Thymus (tissue), 11 donors: ENCODE measurements at regions not wholly inside any gene's neighbourhood (a gene's known extent, or its start where the extent isn't known, plus 50 kb on each side); places are given as distances from the start of the nearest gene placed in this dataset.

Experiments used
- DNase-seq, 9 donors: peaks; one replicate each; pipeline ENCODE4 v3.0.0-alpha.2; 2013; ENCODE audit warnings: low spot score in 9 of 9, low read depth in 6 of 9, missing footprints in 1 of 9
- H3K27ac ChIP-seq, 2 donors: one replicate each; pipeline ENCODE4 v1.5.1; 2013; ENCODE audit warnings: control low read depth in 1 of 2, low read depth in 1 of 2, low read length in 1 of 2, mild to moderate bottlenecking in 1 of 2, moderate library complexity in 1 of 2
- H3K27me3 ChIP-seq, 2 donors: one replicate each; pipeline ENCODE4 v1.5.1; 2013; ENCODE audit warnings: low read length in 1 of 2; ENCODE audit not compliant: control insufficient read depth in 2 of 2, insufficient read depth in 1 of 2
- H3K36me3 ChIP-seq, 2 donors: one replicate each; pipeline ENCODE4 v1.5.1; 2013; ENCODE audit warnings: low read length in 1 of 2, mild to moderate bottlenecking in 1 of 2, moderate library complexity in 1 of 2; ENCODE audit not compliant: control insufficient read depth in 2 of 2, insufficient read depth in 2 of 2
- H3K4me1 ChIP-seq, 2 donors: one replicate each; pipeline ENCODE4 v1.5.1; 2013; ENCODE audit warnings: low read length in 2 of 2; ENCODE audit not compliant: control insufficient read depth in 2 of 2, insufficient read depth in 2 of 2
- H3K4me3 ChIP-seq, 2 donors: one replicate each; pipeline ENCODE4 v1.5.1; 2013; ENCODE audit warnings: low read length in 2 of 2, control low read depth in 1 of 2, mild to moderate bottlenecking in 1 of 2
- H3K9me3 ChIP-seq, 2 donors: one replicate each; pipeline ENCODE4 v1.5.1; 2013; ENCODE audit warnings: low read length in 1 of 2, mild to moderate bottlenecking in 1 of 2; ENCODE audit not compliant: control insufficient read depth in 2 of 2, insufficient read depth in 1 of 2
- WGBS: extraction: QIAGEN DNeasy Blood & Tissue Kit; methylation state at CpG from one replicate; pipeline ENCODE4 v1.1.7; 2013; 5-methylcytosine and 5-hydroxymethylcytosine counted together
- donor health status: healthy.

DNA sequence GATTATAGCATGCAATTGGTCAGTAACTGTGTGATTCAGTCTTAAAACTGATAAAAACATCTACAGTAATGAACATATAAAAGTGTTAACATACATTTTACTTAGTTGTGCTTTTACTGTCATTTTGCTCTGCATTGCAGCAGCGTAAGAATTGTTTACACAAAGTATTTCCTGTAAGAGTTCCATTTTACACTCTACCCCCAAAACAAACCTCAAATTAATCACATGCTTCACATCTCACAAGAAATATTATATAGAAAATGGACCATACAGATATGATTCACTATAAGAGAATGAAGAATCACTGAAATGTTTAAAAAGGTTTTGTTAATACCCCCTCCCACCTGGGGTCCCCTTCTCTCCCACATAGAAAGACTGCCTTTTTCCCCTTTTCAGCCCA lies 225.9 kb upstream of the LRRN1 start:
- Histone ChIP-seq H3K9me3 (no peaks in the 10 kb centered on the region), H3K4me3 (no peak overlapping the region), H3K36me3 (no peaks in the 10 kb centered on the region), H3K27me3 (no peaks in the 10 kb centered on the region), H3K27ac (no peak overlapping the region), H3K4me1 (no peaks in the 10 kb centered on the region)
- 96% methylated on average over 1 of the region's 1 CpG for WGBS
- no peak for DNase-seq

DNA sequence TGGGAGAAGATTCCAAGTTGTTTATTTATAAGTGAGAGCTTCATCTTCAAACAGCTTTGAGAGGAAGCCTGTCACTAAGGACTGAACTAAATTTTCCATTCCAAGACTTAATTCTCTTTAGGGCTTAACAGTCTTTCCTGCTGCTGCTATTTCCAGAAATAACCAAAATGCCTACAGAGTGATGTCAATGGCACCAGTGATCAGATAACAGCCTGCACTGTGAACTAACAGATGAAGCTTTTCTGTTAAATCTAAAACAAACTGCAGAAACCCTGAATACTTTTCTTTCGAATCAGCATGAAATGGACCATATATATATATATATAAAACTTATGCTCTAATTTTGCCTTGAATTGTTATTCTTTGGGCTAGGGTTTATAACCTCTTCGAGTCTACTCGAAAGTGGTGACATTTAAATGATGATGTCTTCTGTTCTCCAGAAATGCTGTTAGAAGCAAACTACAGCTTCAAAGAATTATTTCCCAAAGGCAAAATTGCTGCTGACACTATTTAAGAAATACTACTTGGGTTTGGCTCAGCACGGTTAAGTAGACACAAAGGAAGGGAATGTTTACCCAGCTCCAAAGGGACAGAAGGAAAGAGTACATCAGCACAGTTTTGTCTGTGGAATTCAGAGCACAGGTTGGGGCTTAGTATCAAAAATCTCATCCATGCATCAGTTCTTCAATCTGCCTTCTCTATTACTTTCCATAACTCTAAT lies 238.5 kb upstream of the LRRN1 start:
- Histone ChIP-seq H3K9me3 (no peaks in the 10 kb centered on the region), H3K36me3 (no peaks in the 10 kb centered on the region), H3K27me3 (no peaks in the 10 kb centered on the region), H3K4me3 (no peak overlapping the region), H3K27ac (no peak overlapping the region), H3K4me1 (no peaks in the 10 kb centered on the region)
- WGBS = 94% methylated on average over 4 of the region's 4 CpGs
- no peak for DNase-seq

- no peaks in the 10 kb centered on the region for H3K9me3 ChIP-seq
- no peaks in the 10 kb centered on the region for H3K36me3 ChIP-seq
- H3K27ac ChIP-seq = no peak overlapping the region
- H3K4me1 ChIP-seq = no peaks in the 10 kb centered on the region
- WGBS = 96% methylated on average over 2 of the region's 2 CpGs
- no peak overlapping the region for H3K4me3 ChIP-seq
- no peaks in the 10 kb centered on the region for H3K27me3 ChIP-seq
- no peak for DNase-seq
Observed at GRCh38 chr3:3559786-3560185, 239.4 kb upstream of the LRRN1 start.

GRCh38 chr3:3556078-3556477 lies 243.2 kb upstream of the LRRN1 start:
- Histone ChIP-seq H3K27me3 (no peaks in the 10 kb centered on the region), H3K36me3 (no peaks in the 10 kb centered on the region), H3K9me3 (no peaks in the 10 kb centered on the region), H3K4me1 (no peaks in the 10 kb centered on the region), H3K27ac (no peak overlapping the region), H3K4me3 (no peak overlapping the region)
- no peak for DNase-seq
- 97% methylated on average over 3 of the region's 3 CpGs for WGBS

GRCh38 chr3:3553236-3553635 lies 246.0 kb upstream of the LRRN1 start:
- Histone ChIP-seq H3K9me3 (no peaks in the 10 kb centered on the region), H3K27me3 (no peaks in the 10 kb centered on the region), H3K36me3 (no peaks in the 10 kb centered on the region), H3K27ac (no peak overlapping the region), H3K4me3 (no peak overlapping the region), H3K4me1 (no peaks in the 10 kb centered on the region)
- DNase-seq = no peak
- WGBS = 97% methylated on average over 6 of the region's 6 CpGs

DNA sequence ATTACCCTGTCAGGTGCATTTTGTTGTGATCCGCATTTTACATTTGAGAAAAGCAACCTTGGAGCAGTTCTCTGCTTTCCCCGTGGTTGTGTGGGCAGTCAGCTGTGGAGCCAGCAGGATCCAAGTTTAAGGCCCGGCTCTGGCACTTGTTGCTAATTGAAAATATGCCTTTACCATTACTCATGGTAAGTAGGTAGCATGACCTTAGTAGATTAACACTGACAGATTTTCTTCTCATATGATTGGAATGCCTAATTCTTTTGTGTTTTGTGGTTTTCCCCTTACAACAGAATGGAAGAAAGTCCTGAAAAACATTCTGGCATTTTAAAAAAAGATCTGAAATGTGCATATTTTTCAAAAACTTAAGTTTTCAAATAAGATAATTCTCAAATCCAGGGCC lies 246.5 kb upstream of the LRRN1 start:
- H3K27me3 ChIP-seq = no peaks in the 10 kb centered on the region
- H3K36me3 ChIP-seq = no peaks in the 10 kb centered on the region
- H3K9me3 ChIP-seq = no peaks in the 10 kb centered on the region
- WGBS = 95% methylated on average over 3 of the region's 3 CpGs
- no peak overlapping the region for H3K4me3 ChIP-seq
- no peaks in the 10 kb centered on the region for H3K4me1 ChIP-seq
- DNase-seq = no peak
- no peak overlapping the region for H3K27ac ChIP-seq

- no peaks in the 10 kb centered on the region for H3K36me3 ChIP-seq
- no peaks in the 10 kb centered on the region for H3K4me1 ChIP-seq
- H3K27ac ChIP-seq = no peak overlapping the region
- no peak overlapping the region for H3K4me3 ChIP-seq
- DNase-seq = no peak
- H3K9me3 ChIP-seq = no peaks in the 10 kb centered on the region
- H3K27me3 ChIP-seq = no peaks in the 10 kb centered on the region
Observed at GRCh38 chr3:3551981-3552380, 247.2 kb upstream of the LRRN1 start.

DNA sequence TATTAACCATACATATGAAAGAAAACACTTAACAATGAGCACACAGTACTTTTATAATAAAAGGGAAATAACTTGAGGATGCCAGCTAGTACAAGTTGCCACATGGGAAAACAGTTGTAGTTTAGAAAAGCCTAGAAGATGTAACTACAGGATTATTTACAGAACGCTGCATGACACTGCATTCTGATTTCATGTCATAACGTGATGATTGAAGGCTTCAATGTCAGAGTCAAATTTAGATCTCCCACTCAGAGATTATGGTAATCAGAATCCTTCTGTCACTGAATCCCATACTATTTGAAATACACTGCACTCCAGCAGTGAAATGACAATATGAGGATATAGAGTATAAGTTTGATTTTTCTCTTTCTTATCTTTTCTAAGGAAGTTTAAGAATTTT lies 253.9 kb upstream of the LRRN1 start:
- no peak overlapping the region for H3K4me3 ChIP-seq
- peaks cover 0 to 2% of the 10 kb centered on the region in 2 donors for H3K9me3 ChIP-seq
- H3K4me1 ChIP-seq = no peaks in the 10 kb centered on the region
- H3K27me3 ChIP-seq = no peaks in the 10 kb centered on the region
- no peaks in the 10 kb centered on the region for H3K36me3 ChIP-seq
- no peak overlapping the region for H3K27ac ChIP-seq
- WGBS = 88% methylated on average over 2 of the region's 2 CpGs
- DNase-seq = no peak

DNA sequence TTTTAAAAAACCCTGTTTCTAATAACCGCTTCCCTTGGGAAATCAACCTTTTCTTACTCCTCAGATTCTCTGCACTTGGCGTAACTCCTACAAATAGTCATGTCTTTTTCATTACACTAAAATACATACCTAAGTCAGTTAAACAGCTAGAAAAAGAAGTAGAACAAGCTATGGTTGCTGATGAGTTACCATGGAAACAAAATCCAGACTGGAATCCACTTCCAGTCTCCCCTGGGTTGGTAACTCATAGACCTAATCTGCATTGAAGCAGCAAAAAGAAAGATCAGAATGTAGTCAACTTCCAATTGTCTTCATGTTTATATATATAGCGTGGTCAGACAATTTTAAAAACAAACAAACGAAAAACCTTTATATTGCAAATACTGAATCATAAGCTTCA lies 260.8 kb upstream of the LRRN1 start:
- no peak overlapping the region for H3K4me3 ChIP-seq
- no peaks in the 10 kb centered on the region for H3K36me3 ChIP-seq
- DNase-seq = no peak
- no peaks in the 10 kb centered on the region for H3K4me1 ChIP-seq
- H3K27ac ChIP-seq = no peak overlapping the region
- no peaks in the 10 kb centered on the region for H3K27me3 ChIP-seq
- H3K9me3 ChIP-seq = no peaks in the 10 kb centered on the region
- WGBS = 95% methylated on average over 4 of the region's 4 CpGs

DNA sequence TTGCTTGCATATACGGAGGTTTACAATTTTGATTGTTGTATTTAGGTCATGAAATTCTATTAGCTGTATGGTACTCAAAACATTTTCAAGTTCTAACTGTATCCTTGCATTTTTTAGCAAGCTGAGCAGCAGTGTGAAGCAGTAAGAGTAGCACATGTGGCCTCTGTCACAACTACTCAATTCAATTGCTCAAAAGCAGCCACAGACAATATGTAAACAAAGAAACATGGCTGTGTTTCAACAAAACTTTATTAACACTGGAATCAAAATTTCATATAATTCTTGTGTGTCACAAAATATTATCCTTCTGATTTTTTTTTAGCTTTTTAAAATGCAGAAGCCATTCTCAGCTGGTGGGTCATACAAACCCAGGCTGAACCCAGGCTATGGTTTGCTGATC lies 266.7 kb upstream of the LRRN1 start:
- Histone ChIP-seq H3K4me1 (no peaks in the 10 kb centered on the region), H3K27ac (no peak overlapping the region), H3K36me3 (no peaks in the 10 kb centered on the region), H3K27me3 (no peaks in the 10 kb centered on the region), H3K4me3 (no peak overlapping the region), H3K9me3 (no peaks in the 10 kb centered on the region)
- no peak for DNase-seq
- 66% methylated on average over 1 of the region's 1 CpG for WGBS
